ENCODE measurements at regions not wholly inside any gene's neighbourhood (a gene's known extent, or its start where the extent isn't known, plus 50 kb on each side); places are given as distances from the start of the nearest gene placed in this dataset.

GRCh38 chr11:129291546-129291945 lies 84.1 kb upstream of the BARX2 start:
- DNase-seq (ENCODE audit: low read depth) = no peak

GRCh38 chr11:129290966-129291365 lies 84.7 kb upstream of the BARX2 start:
- no peak for DNase-seq (ENCODE audit: low read depth)

DNA sequence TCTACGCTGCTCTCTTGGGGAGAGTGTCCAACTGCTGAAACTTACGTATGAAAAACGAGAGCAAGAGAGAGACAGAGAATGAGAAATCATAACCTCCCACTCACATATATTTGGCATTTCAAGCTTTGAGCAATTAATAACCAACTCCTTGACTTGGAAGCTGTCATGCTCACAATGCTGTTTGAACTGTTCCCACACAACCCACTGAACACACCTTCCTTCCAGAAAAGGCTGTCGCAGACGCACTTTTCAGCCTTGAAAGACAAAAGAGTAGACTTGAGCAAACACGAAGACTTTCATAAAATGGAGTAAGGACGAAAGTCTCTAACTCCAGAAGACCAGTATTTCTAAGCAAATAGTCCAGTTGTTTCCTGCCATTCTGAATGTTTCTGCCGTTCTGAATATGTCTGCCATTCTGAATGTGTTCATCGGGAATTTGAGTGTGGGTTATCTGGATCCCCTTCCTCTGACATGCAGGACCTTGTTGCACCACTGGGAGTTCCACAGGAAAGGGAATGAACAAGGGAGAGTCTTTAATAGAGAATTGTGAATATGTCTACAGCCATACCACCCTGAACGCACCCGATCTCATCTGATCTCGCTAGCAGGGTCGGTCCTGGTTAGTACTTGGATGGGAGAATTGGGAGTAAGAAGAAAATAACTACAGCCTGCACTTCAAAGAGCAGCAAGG lies 86.2 kb upstream of the BARX2 start:
- no peak for DNase-seq (ENCODE audit: low read depth)

DNA sequence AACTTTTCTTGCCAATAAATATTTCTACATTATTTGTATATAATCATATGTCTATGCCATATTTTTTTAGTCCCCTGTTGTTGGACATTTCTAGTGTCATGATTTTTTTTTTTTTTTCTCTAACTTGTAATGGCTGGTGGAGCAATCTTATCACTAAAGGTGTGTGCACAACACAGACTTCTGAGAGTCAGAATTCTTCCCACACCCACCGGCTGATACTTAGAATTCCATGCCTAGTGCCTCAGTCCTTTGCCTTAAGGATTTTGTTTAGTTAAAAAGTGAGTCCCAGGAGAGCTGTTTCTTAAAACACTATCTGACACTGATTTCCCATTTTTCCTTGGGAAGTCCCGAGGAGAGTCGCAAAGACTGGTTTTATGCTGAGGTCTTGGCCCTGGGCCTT lies 87.7 kb upstream of the BARX2 start:
- DNase-seq (ENCODE audit: low read depth) = no peak

DNA sequence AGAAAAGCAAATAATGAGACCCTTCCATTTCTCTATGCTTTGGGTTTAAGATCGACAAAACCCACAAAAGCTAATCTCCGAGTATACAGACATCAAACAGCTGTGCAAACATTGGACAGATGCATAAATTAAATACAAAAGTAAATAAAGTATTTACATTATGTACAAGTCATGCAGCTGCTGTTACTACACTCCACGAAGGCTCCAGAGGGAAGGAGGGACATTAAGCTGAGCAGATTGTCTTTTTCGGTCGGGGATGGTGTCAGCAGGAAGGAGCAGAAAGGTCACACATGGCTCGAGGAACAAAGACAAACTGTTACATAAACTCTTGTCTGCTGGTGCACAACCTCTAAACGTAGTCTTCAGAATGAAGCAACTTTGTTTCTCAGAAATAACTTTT lies 88.8 kb upstream of the BARX2 start:
- DNase-seq (ENCODE audit: low read depth) = no peak

DNA sequence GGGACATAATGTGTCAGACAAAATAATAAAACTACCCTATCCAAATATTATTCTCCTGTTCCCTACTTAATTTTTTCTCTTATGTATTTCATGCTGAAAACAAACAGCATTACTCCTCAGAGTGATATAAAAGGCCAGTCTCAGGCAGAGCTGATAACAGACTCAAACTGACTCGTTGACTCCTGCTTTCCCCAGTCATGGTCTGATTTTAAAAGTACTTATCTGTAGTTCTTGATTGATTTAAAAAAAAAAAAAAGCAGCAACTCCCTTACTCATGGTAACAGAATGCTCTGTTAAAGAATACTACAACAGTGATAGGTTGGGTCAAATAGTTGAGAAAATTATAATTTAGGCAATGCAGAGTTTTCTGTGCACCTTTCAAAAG lies 90.3 kb upstream of the BARX2 start:
- DNase-seq (ENCODE audit: low read depth) = no peak

- DNase-seq (ENCODE audit: low read depth) = peak; percentile 83
These were observed 91.0 kb upstream of the ARHGAP32 start for GRCh38 chr11:129283141-129283540.

DNA sequence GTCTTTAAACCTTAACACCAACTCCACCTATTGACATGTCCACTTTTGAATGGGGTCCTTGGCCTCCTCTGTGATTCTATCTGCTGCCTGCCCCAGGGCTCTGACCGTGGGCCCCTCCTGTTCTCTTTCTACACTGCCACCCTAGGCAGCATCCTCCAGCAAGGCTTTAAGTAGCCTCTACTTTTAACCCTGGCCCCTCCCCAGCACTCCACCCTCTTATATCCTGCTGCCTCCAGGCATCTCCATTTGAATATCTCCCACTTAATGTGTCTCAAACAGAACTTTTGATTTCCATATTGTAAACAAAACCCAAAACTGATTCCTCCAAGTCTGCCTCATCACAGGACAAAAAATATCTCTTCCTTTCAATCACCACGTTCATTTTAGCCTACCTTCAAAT lies 90.5 kb upstream of the ARHGAP32 start:
- no peak for DNase-seq (ENCODE audit: low read depth)

- DNase-seq (ENCODE audit: low read depth) = no peak
These were observed 89.6 kb upstream of the ARHGAP32 start for GRCh38 chr11:129281471-129282415.

DNA sequence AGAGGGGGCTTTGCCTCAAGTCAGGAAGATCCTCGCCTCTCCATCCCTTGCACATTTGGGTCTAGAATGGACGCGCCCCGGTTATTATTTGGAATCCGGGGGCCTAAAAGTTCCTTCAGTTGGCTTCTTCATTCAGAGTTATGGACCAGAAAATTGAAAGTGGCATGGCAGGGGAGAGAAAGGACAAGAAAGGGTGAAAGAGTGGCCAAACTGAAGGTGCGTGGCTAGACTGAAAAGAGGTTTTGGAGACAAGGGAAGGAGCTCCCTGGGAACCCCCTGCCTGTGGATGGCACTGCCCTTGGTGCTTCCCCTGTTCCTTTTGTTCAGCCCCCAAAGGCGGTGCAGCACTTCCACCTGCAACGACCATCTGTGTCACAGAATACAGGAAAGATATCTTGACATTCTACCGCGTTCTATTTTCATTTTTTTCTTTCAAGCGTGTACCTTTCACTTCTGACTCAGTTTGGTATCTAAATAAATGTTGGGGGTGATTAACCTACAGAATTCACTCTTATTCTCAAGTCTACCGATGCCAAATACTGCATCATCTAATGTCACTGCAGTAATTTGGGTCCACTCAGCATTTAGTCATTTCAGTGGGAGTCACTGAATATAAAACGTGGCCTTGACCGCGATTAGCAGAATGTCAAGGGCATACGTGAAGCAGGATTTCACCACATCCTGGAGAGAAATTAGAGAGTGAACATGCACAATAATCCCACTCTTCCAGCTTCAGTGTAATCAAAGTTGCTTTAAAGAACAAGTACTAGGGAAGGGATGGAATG lies 88.1 kb upstream of the ARHGAP32 start:
- DNase-seq (ENCODE audit: low read depth) = no peak

DNA sequence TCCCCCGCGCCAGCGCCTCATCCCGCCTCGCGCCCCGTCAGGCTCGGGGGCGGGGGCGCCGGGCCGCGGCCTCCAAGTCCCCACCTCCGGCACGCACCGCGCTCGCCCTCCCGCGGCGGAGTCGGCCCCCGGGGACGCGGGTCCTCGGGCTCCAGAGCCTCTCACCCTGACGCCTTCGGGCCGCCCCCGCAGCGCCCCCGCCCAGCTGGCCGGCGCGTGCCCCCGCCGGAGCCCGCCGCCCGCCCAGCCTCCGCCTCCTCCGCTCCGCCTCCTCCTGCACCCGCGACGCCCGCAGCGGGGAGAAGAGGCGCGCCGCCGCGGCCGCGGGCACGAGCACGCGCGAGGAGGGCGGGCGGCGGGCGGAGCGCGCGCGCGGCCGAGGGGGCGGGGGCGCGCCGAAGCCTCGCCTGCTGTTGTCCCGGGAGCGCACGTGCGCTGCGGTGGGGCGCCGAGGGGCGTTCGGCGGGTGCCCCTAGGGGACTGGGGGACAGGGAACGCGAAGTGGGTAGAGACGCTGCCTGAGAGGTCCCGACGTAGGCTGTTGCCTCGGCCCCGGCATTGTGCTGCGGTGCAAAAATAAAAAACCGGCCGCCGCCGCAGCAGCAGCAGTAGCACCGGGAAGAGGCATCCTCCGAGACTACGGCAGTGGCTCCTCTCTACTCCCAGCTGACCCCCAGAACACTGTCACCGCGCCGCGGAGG lies 87.4 kb upstream of the ARHGAP32 start:
- DNase-seq (ENCODE audit: low read depth) = no peak

DNA sequence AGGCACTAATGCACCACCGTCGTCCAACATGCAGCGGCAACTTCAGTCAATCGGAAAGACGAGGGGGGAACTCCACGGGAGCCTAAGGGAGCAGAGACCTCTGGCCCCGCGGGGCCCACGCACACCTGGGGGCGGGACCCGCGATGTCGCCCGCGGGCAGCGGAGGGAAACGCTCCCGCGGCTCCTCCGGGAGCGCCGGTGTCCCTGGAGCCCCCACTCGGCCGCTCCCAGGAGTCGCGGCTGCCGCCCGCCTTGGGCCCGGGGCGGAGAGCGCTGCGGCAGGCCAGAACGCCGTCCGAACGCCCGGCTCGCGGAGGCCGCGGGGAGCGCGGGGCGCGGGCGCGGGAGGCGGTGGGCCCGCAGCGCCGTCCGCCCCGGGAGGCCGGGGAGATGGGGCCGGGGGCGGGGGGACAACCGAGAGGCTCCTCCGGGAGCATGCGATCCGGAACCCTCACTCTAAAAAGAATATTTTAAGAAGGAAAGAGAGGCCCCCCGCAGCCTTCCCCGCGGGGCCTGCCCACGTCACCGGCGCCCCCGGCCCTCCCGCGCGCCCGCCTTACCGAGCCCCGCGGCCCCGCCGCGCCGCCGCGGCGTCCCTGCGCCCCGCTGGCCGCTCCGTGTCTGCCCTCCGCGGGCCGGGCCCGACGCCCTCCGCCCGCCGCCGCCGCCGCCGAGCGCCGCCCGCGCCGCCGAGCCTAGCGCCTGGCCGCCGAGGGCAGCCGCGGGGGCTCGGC lies 86.6 kb upstream of the ARHGAP32 start:
- no peak for DNase-seq (ENCODE audit: low read depth)

DNA sequence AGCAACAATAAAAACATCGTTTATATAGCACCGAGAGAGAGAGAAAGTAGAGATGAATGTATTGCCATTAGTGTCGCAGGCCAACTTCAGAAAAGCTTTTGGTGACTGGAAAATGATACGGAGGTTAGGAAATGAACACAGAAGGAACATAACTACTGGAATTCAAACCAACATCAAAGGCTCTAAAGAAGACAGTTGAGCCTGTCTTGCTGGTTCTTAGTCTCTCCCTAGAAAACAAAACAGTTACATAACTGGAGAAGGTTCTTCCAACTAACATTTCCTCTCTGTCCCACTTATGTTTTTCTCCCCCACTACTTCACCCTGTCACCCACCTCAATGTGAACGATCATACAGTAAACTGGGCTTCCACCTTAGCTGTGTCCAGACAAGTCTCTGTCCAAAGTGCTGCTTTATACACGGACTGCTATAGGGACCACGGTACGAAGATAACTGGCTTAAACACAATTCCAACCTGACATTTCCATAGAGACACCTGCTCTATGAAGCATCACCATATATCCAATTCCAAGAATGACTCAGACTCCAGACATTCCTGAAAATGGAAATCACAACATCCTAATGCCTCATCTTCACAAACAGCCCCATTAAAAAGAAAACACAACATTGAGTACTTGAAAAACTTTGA lies 85.2 kb upstream of the ARHGAP32 start:
- no peak for DNase-seq (ENCODE audit: low read depth)

DNA sequence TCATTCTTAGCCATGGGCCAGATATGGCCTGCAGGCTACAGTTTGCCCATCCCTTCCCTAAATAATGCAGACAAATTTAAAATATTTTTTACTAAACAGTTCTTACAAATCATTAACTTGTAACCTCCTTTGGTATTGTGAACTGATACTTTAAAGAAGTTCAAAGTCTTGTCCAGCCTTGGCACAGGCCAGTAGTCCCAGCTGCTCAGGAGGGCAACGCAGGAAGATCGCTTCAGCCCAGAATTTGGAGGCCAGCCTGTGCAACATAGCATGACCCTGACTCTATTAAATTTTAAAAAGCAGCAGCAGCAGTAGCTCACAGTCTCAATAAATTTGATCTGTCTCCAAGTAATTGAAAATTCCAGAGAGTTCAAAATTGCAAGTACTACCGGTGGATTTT lies 83.7 kb upstream of the ARHGAP32 start:
- DNase-seq (ENCODE audit: low read depth) = peak; percentile 34

DNA sequence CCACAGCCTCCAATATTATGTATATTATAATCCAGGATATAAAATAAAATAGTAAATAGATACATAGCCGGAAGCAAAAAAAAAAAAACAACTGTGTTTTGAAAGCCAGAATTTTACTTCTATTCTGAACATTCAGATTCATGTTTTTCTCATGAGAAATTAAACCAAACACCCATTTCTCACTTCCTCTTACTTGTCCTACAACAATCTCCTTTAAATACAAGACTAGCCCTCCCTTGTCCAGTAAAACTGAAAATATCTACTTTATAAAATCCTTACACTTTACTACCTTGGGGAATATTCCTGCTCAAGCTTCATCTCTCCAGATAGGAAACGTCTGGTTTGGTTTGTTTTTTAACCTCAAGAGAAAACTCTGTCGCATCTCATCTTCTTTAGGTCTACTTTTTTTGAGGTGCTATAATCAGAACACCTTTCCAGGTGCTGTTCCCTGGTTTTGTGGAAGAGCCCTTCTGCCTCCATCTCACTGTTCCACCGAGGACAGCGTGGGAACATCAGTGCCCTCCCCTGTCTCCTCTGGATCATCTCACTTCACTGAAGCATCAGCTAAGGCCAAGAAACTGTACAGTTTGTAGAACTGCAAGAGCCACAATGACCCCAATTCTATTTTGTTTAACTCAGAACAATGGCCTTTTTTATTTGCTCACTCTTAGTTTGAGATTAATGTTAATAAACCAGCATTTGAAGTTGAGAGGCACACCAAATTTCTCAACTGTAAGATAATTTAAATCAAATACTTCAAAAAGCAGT lies 82.0 kb upstream of the ARHGAP32 start:
- DNase-seq (ENCODE audit: low read depth) = no peak

DNA sequence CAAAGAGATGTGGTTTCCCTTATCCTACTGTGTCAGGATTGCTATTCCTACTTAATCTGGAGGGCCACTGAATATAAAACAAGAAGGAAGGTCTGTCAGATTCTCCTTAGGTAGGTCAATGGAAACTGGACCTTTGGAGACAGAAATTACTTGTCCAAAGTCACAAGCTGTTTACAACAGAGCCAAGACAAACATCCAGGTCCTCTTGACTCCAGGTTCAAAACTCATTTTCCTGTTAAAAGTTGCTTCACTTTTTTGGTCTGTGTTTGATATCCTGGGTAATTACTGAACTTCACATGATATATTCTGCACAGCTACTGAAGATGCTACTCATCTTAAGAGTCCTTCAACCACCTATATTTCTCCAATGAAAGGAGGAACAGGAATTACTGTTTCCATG lies 81.2 kb upstream of the ARHGAP32 start:
- DNase-seq (ENCODE audit: low read depth) = no peak

DNA sequence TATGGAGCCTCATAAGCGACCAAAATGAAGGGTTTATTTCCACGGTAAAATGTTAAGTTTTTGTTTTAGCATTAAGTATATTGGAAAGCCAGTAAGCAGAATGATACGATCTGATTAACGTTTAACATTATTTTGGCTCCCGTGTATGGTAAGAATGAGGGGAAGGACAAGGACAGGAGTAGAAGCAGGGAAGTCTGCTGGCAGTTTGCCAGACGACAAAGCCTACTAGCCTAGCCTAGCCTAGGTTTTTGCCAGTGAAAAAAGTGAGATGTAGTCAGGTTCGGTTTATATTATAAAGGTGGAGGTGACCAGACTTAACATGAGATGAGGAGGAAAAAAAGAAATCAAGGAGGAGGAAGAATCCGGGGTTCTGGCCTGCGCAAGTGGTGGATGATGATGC lies 78.9 kb upstream of the ARHGAP32 start:
- no peak for DNase-seq (ENCODE audit: low read depth)

DNA sequence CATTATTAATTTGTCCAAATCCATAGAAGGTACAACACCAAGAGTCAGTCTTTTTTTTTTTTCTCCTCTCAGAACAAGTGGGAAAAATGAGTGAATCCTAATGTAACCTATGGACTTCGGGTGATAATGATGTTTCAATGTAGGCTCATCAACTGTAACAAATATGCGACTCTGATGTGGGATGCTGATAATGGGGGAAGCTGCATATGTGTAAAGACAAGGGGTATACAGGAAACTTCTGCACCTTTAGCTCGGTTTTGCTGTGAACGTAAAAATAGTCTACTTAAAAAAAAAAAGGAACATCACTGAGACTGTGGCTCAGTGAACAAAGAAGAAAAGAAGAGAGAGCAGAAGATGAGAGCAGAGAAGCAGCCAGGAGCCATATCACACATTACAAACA lies 78.3 kb upstream of the ARHGAP32 start:
- no peak for DNase-seq (ENCODE audit: low read depth)

- DNase-seq (ENCODE audit: low read depth) = no peak
These were observed 76.2 kb upstream of the ARHGAP32 start for GRCh38 chr11:129268371-129268770.

GRCh38 chr11:129267716-129268115 lies 75.6 kb upstream of the ARHGAP32 start:
- DNase-seq (ENCODE audit: low read depth) = no peak
